BE2C (cell line): ENCODE measurements at regions not wholly inside any gene's neighbourhood (a gene's known extent, or its start where the extent isn't known, plus 50 kb on each side); places are given as distances from the start of the nearest gene placed in this dataset.

Source experiments
- DNase-seq: peaks from one replicate; pipeline ENCODE4 v3.0.0-alpha.2; 2020
- H3K27me3 ChIP-seq: fragments of 250-450 bp; sonication (Bioruptor Pico); 2 replicates; pipeline ENCODE4 v1.5.1; 2020; ENCODE audit warnings: mild to moderate bottlenecking
- H3K36me3 ChIP-seq: fragments of 250-450 bp; sonication (Bioruptor Pico); 2 replicates; pipeline ENCODE4 v1.5.1; 2020; ENCODE audit warnings: mild to moderate bottlenecking
- H3K4me1 ChIP-seq: fragments of 250-450 bp; sonication (Bioruptor Pico); 2 replicates; pipeline ENCODE4 v1.5.1; 2020
- H3K4me3 ChIP-seq: 2 replicates; pipeline ENCODE4 v1.5.1; 2011; ENCODE audit warnings: low read depth, low read length
- H3K9me3 ChIP-seq: fragments of 250-450 bp; sonication (Bioruptor Pico); 2 replicates; pipeline ENCODE4 v1.5.1; 2020
- CTCF ChIP-seq: IDR thresholded peaks from 2 replicates; pipeline ENCODE4 v1.5.1; 2012; ENCODE audit warnings: mild to moderate bottlenecking, low read depth, low read length

GRCh38 chr6:84450018-84450417 is 222.6 kb upstream of the CEP162 start:
- no peaks in the 10 kb centered on the region for H3K27me3 ChIP-seq
- no peaks in the 10 kb centered on the region for H3K36me3 ChIP-seq
- H3K9me3 ChIP-seq, result no peaks in the 10 kb centered on the region
- DNase-seq, result no peak
- no peak overlapping the region for H3K4me3 ChIP-seq
- no peak for TF ChIP-seq CTCF
- no peaks in the 10 kb centered on the region for H3K4me1 ChIP-seq

- no peak for DNase-seq
- H3K27me3 ChIP-seq, result no peaks in the 10 kb centered on the region; the same call in 1 of the 2 replicates
- H3K9me3 ChIP-seq, result no peaks in the 10 kb centered on the region
- no peak for TF ChIP-seq CTCF
- no peaks in the 10 kb centered on the region for H3K36me3 ChIP-seq
- no peaks in the 10 kb centered on the region for H3K4me1 ChIP-seq
- no peak overlapping the region for H3K4me3 ChIP-seq
Measured at GRCh38 chr6:84449220-84449619, 221.8 kb upstream of the CEP162 start.

GRCh38 chr6:84448331-84448730 is 220.9 kb upstream of the CEP162 start:
- Histone ChIP-seq H3K4me3 (no peak overlapping the region), H3K9me3 (no peaks in the 10 kb centered on the region; the same call in 1 of the 2 replicates), H3K4me1 (no peaks in the 10 kb centered on the region), H3K36me3 (no peaks in the 10 kb centered on the region), H3K27me3 (no peaks in the 10 kb centered on the region; the same call in 1 of the 2 replicates)
- no peak for DNase-seq
- TF ChIP-seq CTCF, result no peak

- no peak for TF ChIP-seq CTCF
- no peaks in the 10 kb centered on the region for H3K4me1 ChIP-seq
- H3K4me3 ChIP-seq, result no peak overlapping the region
- no peaks in the 10 kb centered on the region for H3K36me3 ChIP-seq
- no peaks in the 10 kb centered on the region; the same call in 1 of the 2 replicates for H3K27me3 ChIP-seq
- no peak for DNase-seq
- H3K9me3 ChIP-seq, result no peaks in the 10 kb centered on the region; the same call in 1 of the 2 replicates
Measured at GRCh38 chr6:84447651-84448050, 220.2 kb upstream of the CEP162 start.

- Histone ChIP-seq H3K27me3 (no peaks in the 10 kb centered on the region; the same call in 1 of the 2 replicates), H3K36me3 (no peaks in the 10 kb centered on the region), H3K4me1 (no peaks in the 10 kb centered on the region), H3K9me3 (no peaks in the 10 kb centered on the region; the same call in 1 of the 2 replicates), H3K4me3 (no peak overlapping the region)
- DNase-seq, result no peak
- no peak for TF ChIP-seq CTCF
Measured at GRCh38 chr6:84445068-84445467, 217.6 kb upstream of the CEP162 start.

GRCh38 chr6:84442208-84442607 is 214.8 kb upstream of the CEP162 start:
- Histone ChIP-seq H3K4me1 (no peaks in the 10 kb centered on the region), H3K9me3 (no peaks in the 10 kb centered on the region; the same call in 1 of the 2 replicates), H3K27me3 (no peaks in the 10 kb centered on the region; the same call in 1 of the 2 replicates), H3K36me3 (no peaks in the 10 kb centered on the region), H3K4me3 (no peak overlapping the region)
- no peak for TF ChIP-seq CTCF
- DNase-seq, result no peak
